GM12878 (cell line): ENCODE measurements at regions not wholly inside any gene's neighbourhood (a gene's known extent, or its start where the extent isn't known, plus 50 kb on each side); places are given as distances from the start of the nearest gene placed in this dataset.

Experiments
- BMI1 ChIP-seq: fragments of 450-650 bp; IDR thresholded peaks from 2 replicates; pipeline ENCODE4 v1.6.1; 2016; ENCODE audit warnings: mild to moderate bottlenecking, moderate library complexity, borderline replicate concordance
- EGR1 ChIP-seq, 2 experiments: IDR thresholded peaks; 1 replicate in 1 of 2; 2 replicates in 1 of 2; pipeline ENCODE4 v1.6.1; 2011 to 2012; ENCODE audit warnings: low read depth in 2 of 2, low read length in 2 of 2, borderline replicate concordance in 1 of 2, mild to moderate bottlenecking in 1 of 2, moderate library complexity in 1 of 2
- EZH2 ChIP-seq: IDR thresholded peaks from 2 replicates; pipeline ENCODE4 v1.6.1; 2012; ENCODE audit warnings: low read depth, mild to moderate bottlenecking, control low read depth, inconsistent platforms, low read length, borderline replicate concordance; ENCODE audit not compliant: control insufficient read depth
- JUNB ChIP-seq: IDR thresholded peaks from 2 replicates; pipeline ENCODE4 v1.6.1; 2016; ENCODE audit warnings: antibody characterized with exemption, mild to moderate bottlenecking
- RELA ChIP-seq: fragments of 450-650 bp; IDR thresholded peaks from 2 replicates; pipeline ENCODE4 v1.8.0; 2014; ENCODE audit warnings: borderline replicate concordance; ENCODE audit not compliant: partially characterized antibody
- TF ChIP-seq, protein P1 (sequence below): IDR thresholded peaks from 2 replicates; pipeline ENCODE4 v1.6.1; 2012; ENCODE audit warnings: low read depth, low read length, improper control_type of control experiment

DNA sequence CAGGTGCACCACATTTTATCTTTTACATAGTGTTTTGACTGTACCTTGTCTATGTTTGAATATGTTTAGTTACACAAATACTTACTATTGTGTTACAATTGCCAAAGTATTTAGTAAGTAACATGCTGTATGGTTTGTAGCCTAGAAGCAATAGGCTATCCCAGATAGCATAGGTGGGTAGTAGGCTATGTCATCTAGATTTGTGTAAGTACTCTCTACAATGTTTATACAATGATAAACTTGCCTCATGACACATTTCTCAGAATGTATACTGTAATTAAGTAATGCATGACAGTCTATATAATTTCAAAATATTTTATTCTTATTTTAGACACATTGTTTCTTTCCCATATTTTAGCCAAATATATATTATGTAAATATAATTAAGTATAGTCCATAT, 836.8 kb upstream of the CDH9 start:
- no peak for TF ChIP-seq EGR1 (IDR thresholded peaks at IDR 0.05; ENCODE audit: borderline replicate concordance in 1 of 2, low read depth in 2 of 2, low read length in 2 of 2)
- TF ChIP-seq BMI1 = no peak
- no peak for TF ChIP-seq RELA
- no peak for TF ChIP-seq JUNB
- TF ChIP-seq, protein P1, sequence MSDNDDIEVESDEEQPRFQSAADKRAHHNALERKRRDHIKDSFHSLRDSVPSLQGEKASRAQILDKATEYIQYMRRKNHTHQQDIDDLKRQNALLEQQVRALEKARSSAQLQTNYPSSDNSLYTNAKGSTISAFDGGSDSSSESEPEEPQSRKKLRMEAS = no peak
- TF ChIP-seq EZH2 = no peak
